ENCODE measurements at regions not wholly inside any gene's neighbourhood (a gene's known extent, or its start where the extent isn't known, plus 50 kb on each side); places are given as distances from the start of the nearest gene placed in this dataset.
"Not testable (repeated sequence)": the region's sequence is repeated elsewhere in the genome, so short reads cannot be mapped to it uniquely, and the experiment has no call there.

DNA sequence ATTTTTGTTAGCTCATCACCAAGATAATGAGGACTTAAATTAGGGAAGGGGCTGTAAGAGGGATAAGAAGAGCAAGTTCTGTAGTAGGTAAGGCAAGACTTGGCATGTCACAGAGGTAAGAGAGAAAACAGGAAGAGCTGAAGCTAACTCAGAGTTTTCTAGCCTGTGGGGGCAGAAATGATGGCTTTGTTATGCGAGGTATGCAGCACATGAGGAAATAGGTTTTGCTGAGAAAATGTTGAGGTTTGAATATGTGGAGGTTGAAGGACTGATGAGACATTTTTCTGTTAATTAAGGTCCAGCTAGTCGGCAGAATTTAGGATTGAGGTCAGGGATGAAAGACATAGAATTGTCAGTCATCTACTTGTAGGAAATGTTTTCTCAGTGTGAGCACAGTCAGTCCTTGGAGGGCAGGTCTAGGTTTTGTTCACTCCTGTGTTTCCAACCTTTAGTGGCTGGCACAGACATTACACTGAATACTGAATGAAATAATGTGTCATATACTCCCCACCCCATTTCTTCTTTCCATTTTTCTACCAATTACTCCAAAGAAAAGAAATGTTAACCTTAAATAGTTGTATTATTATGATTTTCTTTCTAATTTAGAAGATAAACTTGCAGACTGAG lies 154.0 kb upstream of the AADAT start:
- DNase-seq: peak; percentile 62

DNA sequence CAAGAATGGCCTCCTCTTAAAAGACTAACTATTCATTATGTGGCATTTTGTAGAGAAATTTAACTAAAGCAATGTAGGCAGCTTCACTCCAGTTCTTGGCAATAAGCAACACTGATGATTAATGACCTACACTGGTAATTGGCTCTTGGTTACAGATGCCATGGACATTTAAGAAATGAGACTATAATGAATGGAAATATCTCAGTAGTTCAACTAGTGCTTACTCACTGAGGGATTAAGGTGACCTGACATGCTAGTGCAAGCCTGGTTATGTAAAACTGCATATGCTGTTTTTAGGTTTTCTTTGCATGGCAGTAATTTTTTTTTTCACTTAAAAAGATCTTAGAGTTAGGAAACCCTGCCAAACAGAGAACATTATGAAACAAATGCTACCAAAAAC lies 152.7 kb upstream of the AADAT start:
- peak; percentile 51 for DNase-seq

DNA sequence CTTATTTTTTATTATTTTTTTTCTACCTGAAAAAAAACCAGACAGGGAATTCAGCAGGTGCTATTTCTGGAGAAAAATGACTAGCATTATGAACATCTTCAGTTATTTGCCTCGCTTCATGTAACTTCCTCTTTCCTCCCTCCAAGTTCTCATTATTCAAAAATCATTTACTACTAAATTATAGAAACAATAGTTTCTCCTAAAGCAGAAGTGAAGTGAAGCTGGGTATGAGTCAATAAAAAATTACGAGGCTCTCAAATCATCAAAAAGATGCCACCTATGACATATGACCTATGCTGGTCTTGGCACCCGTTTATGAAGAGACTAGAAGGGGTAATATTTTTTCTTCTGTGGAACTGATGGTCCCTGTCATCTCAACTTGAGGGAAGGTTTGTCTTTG lies 145.0 kb upstream of the AADAT start:
- no peak for DNase-seq

DNA sequence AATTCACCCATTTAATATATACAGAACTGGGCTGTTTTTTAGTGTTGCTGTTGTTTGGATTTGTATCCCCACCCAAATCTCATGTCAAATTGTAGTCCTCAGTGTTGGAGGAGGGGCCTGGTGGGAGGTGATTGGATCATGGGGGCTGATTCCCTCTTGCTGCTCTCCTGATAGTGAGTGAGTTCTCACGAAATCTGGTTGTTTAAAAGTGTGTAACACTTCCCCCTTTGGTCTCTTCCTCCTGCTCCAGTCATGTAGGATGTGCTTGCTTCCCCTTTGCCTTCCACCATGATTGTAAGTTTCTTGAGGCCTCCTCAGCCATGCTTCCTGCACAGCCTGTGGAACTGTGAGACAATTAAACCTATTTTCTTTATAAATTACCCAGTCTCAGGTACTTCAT lies 141.6 kb upstream of the AADAT start:
- DNase-seq: no peak

DNA sequence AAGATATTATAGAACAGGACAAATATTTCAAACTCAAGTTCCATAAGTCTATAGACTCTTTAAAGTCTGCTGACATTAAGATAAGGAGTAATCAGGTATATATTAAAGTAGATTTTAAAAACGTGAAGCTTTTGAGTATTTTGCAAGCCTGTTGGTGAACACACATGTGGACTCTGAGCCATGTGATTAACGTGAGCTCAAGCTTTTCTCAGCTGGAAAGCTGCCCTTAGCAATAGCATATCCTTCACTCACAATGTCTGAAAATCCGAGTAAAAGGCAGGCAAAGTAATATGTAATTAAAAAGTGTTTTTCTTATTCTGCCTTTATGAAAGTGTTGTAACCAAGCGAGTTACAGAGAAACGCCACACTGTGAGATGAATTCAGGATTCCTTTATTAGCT lies 140.5 kb upstream of the AADAT start:
- DNase-seq: no peak

DNA sequence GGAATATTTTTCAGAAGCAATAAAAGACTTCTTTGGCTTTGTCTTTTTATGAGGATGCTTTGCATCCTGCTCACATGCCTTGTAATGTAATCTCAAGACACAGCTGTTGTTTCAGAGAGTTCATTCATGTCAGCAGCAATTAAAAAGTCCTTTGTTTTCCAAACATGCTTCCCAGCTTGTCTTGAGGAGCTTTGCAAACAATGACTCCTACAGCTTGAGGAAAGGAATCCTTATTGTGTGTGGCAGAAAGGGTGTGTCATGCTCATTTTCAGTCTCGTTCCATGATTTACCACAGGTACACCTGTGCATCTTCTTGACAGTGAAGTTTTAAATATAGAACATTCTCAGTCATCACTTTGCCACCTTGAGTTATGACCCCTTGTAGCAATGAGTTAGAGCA lies 139.2 kb upstream of the AADAT start:
- no peak for DNase-seq

DNA sequence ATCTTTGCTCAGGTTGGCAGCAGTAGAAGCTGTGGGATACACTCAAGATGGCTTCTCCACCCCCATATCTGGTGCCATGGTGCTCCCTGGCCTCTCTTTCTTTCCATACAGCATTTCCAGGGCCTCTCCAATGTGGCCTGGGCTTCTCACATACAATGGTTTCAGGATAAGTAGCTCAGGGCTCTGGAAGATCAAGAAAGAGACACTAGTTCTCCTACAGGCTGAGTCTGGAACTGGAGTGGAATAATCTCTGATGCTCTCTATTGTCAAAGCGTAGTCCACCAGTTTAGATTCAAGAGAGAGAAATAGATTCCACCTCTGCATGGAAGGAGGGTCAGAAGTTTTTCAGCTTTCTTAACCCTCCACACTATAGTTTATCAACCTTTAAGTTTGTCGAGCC lies 138.2 kb upstream of the AADAT start:
- DNase-seq: no peak

DNA sequence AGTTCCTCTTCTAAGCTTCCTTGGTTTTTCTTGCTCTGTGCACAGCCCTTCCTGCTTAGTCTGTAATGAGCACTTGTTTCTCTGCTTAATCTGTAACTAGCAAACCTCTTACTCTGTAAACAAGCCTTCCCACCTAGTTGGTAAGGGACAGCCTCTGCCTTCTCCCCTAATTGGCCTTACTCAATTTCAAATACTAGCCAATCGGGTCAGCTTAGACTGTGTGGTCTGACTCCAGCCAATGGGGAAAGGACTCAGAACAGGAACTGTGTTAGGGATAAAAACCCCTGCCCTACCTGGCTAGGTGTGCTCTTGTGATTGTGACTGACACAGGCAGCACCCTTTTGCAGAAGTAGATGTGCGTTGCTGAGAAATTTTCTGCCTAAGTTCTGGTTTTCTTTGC lies 136.5 kb upstream of the AADAT start:
- no peak for DNase-seq

DNA sequence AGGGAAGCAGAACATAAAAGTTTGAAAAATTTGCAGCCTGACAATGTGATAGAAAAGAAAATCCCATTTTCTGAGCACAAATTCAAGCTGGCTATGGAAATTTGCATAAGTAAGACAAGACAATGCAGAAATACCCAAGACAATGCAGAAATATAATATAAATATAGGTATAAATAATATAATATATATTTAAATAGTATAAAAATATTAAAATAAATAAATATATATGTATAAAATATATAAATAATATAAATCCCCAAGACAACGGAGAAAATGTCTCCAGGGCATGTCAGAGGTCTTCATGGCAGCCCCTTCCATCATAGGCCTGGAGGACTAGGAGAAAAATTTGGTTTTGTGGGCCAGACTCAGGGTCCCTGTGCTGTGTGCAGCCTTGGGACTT lies 125.0 kb upstream of the AADAT start:
- DNase-seq: no peak

DNA sequence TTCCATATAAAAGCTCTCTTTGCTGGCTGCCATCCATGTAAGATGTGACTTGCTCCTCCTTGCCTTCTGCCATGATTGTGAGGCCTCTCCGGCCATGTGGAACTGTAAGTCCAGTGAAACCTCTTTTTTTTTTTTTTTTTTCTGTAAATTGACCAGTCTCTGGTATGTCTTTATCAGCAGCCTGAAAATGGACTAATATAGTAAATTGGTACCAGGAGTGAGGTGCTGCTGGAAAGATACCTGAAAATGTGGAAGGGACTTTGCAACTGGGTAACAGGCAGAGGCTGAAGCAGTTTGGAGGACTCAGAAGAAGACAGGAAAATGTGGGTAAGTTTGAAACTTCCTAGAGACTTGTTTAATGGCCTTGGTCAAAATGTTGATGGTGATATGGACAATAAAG lies 124.3 kb upstream of the AADAT start:
- DNase-seq: no peak

DNA sequence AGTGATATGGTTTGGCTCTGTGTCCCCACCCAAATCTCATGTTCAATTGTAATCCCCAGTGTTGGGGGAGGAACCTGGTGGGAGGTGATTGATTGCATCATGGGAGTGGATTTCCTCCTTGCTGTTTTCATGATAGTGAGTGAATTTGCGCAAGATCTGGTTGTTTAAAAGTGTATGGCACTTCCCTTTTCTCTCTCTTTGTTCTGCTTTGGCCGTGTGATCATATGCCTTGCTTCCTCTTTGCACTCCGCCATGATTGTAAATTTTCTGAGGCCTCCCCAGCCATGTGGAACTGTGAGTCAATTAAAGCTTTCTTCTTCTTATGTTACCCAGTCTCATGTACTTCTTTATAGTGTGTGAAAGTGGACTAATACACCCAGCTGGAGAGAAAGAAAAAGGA lies 113.0 kb upstream of the AADAT start:
- no peak for DNase-seq

DNA sequence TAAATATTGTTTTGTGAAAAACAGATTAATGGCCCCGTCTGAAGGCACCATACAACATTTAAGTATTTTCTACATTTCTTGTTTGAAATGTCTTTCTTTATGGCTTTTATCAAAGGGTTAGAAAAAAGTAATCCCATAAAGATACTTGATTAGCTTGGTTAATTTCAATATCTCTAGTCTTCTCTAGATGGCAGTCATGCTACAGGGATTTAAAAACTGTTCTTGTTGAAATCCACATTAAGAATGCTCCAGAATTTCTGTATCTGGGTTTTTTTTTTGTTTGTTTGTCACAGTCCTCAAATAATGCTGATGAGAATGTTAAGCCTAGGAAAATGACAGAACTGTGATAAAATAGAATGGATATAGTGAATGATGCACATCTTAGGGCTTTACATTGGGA lies 109.0 kb upstream of the AADAT start:
- DNase-seq: peak; percentile 9

DNA sequence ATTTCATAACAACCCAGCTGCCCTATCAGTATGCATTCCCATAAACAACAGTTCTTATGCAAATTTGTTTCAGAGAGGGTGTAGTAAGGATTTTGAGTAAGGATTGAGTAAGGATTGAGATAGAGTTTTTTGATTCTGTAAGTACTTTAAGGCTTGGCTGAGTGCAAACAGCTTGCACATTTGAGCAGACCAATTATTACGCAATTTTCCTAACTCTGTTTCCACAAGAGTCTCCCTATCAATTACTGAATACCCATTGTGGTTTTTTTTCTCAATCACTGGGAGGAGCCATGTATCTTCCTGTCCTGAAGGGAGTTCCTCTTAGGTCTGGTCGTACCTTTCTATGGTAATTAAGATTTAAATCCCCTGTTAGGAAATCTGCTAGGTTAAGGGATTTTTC lies 105.0 kb upstream of the AADAT start:
- DNase-seq: not testable (repeated sequence)

DNA sequence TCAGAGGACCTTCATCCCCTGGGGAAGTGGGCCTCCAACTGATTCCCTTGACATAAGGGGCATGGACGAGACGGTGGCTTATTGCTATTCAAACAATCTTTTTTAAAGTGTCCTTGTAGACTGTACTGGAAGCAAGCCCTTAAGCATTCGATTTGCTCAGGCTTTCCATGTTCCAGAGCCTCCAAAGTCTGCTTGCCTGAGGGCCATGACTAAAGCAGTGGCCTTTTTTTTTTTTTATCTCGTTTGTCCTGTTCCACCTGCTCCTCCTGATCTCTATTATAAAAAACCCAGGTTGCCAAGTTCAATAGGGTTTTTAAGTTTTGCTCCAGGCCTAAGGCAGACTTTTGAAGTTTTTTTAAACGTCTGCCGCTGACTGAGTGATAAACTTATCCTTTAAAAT lies 103.7 kb upstream of the AADAT start:
- no peak for DNase-seq

DNA sequence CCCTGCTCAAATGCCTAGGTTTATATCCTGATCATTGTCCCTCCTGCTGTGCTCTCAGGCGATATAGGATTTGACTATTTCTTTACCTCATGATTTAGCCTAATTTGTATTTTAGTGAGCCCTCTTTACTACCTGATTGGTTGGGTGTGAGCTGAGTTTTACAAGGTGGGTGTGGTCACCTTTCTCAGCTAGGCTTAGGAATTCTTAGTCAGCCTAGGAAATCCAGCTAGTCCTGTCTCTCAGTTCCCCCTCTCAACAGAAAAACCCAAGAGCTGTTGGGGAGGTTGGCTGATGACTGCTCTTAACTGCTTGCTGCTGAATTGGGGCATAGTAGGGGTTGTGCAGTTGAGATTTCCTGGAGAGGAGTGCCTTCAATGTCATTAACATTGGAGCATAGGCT lies 100.5 kb upstream of the AADAT start:
- DNase-seq: no peak

DNA sequence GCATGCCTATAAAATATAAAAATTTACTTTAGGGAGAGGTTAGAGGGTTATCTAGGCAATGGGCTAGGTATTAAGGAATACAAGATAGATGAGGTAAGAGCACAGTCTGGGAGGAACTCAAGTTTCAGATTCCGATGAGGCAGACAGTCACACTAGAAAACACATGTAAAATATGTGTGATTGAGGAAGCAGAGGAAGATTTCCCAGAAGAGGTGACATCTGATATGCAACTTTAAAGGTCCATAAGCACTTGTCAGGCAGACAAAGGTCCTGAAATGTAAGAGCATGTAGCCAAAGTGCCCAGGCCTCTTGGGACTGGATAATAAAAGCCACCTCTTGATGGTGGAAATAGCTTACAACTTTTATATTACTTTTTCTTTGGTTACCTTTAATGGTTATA lies 81.1 kb upstream of the AADAT start:
- no peak for DNase-seq

DNA sequence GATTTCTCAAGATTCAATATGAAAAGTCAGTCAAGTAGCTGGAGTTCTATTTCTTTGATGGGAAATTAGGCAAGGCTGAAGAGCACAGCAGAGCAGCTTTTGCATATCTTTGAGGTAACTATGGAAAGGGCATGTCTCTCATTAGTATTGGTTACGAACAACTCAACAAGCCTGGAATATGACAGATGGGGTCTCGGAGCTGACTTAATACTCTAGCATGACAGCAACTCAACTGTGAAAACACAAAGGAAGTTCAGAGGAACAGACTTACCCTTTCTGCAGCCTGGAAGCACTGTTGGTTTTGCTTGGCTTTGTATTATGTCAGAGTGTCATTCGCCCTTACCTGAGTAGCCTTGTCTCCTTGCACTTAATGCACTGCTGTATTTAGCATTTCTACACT lies 79.9 kb upstream of the AADAT start:
- DNase-seq: no peak

DNA sequence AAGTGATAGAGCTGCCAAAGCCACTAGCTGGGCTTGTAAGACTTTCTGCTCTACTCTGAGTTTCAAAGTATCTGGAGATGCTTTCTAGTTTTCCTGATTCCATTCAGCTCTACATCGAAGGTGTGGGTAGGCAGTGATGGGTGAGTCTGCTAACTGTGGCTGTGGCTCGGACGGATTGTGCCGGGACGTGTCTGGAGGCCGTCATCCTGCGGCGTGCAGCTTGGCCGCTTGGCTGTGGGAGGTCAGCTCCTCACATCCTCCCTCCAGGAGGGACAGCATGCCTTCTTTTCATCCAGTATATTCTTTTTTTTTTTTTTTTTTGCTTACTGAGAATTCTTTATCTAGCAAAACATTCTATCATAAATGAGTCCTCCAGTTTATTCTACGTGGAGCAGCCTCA lies 77.9 kb upstream of the AADAT start:
- no peak for DNase-seq

DNA sequence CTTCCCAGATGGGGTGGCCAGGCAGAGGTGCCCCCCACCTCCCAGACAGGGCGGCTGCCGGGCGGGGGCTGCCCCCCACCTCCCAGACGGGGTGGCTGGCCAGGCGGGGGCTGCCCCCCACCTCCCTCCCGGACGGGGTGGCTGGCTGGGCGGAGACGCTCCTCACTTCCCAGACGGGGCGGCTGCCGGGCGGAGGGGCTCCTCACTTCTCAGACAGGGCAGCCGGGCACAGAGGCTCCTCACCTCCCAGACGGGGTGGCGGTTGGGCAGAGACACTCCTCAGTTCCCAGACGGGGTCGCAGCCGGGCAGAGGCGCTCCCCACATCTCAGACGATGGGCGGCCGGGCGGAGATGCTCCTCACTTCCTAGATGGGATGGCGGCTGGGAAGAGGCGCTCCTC lies 76.4 kb upstream of the AADAT start:
- not testable (repeated sequence) for DNase-seq

DNA sequence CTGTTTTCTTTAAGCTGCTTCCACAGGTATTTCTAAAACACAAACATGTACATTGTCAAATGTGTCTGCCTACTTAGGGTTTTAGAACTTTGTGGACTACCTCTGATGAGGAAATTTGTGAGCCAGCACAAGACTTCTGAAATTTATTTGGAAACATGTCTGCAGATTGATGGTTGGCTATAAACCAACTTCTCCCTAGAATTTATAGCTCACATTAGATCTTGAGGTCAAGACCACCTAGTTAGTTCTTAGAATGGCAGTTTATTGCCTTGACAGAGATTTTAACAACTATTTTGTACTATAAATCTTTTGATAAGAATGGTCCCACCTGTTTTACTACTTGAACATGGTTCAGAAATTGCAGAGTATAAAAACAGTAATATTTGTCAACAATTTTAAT lies 72.7 kb upstream of the AADAT start:
- no peak for DNase-seq

DNA sequence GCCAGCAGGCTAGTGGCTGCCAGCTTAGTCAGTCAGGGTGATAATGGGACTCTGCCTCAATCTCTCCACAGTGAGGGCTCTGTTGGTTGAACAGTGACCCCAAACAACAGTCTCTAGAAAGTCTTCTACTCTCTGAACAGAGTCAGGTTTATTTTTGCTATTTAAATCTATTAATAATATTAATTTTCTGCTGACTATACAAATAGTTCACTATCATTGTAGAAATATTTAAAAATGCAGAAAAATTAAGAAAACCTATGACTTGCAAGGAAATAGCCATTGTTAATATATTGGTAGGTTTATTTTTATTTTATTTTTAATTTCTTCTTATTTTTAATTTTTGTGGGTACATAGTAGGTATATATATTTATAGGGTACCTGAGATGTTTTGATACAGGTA lies 67.9 kb upstream of the AADAT start:
- DNase-seq: no peak

DNA sequence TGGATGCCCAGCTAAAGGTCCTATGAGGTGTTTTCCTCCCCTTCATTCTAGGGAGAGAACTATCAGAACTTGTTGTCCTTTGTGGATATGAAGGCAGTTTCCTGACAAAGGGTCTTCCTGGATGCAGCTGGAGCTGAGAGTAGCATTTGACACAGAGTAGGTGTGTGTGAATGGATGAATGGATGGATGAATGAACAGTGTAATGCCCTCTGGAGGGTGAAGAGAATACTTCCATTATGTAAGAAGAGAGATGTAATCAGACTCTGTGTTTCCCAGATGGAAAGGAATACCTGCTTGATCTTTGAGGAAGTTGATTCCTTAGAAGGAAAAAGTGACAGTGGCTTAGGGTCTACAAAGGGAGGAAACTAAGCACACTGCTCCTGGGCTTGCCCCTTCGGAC lies 55.4 kb upstream of the AADAT start:
- no peak for DNase-seq

DNA sequence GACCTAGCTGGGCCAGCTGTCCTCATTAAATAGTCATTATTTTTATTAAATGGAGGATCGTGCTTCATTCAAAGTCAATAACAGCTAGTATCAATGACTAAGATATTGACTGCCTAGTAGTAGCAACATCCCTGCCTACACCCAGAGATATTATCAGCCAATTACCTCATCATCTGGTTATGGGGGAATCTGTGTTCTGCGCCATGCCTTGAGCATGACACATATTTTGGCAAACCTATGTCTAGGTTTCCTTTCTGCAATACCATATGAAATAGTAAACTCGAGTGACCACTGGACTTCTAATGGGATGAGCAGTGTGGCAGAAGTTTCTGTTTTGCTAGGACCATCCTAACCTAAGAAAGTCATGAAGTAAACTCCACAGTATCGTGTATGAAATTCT lies 50.0 kb upstream of the AADAT start:
- peak; percentile 61 for DNase-seq

Measured in fibroblast of skin of right biceps (primary cell).